H9 (cell line): ENCODE measurements at regions not wholly inside any gene's neighbourhood (a gene's known extent, or its start where the extent isn't known, plus 50 kb on each side); places are given as distances from the start of the nearest gene placed in this dataset.

Experiments
- DNase-seq: peaks from one replicate; pipeline ENCODE4 v3.0.0-alpha.2; 2017
- H2AFZ ChIP-seq: one replicate; pipeline ENCODE4 v1.6.1; 2013; ENCODE audit warnings: mild to moderate bottlenecking, low read length, control low read depth, moderate library complexity
- H2AK5ac ChIP-seq: 2 replicates; pipeline ENCODE4 v1.6.1; 2013; ENCODE audit warnings: low read length, control low read depth, mixed read lengths; ENCODE audit not compliant: insufficient read length
- H2BK120ac ChIP-seq: one replicate; pipeline ENCODE4 v1.6.1; 2013; ENCODE audit warnings: low read depth, mild to moderate bottlenecking, low read length, control low read depth, inconsistent platforms; ENCODE audit not compliant: poor library complexity, severe bottlenecking
- H2BK12ac ChIP-seq: 2 replicates; pipeline ENCODE4 v1.6.1; 2013; ENCODE audit warnings: low read length, control low read depth, mixed read lengths, low read depth; ENCODE audit not compliant: insufficient read length
- H2BK15ac ChIP-seq: 2 replicates; pipeline ENCODE4 v1.6.1; 2013; ENCODE audit warnings: low read depth, low read length, control low read depth
- H2BK20ac ChIP-seq: one replicate; pipeline ENCODE4 v1.6.1; 2013; ENCODE audit warnings: low read depth, mild to moderate bottlenecking, low read length, control low read depth, inconsistent platforms; ENCODE audit not compliant: poor library complexity, severe bottlenecking
- H2BK5ac ChIP-seq: 2 replicates; pipeline ENCODE4 v1.6.1; 2013; ENCODE audit warnings: low read length, control low read depth, mixed read lengths; ENCODE audit not compliant: insufficient read length
- H3K14ac ChIP-seq: 2 replicates; pipeline ENCODE4 v1.6.1; 2013; ENCODE audit warnings: low read length, control low read depth; ENCODE audit not compliant: insufficient read depth
- H3K18ac ChIP-seq: 2 replicates; pipeline ENCODE4 v1.6.1; 2013; ENCODE audit warnings: low read depth, mild to moderate bottlenecking, mixed read lengths, low read length, control low read depth; ENCODE audit not compliant: insufficient read length
- H3K23ac ChIP-seq: 2 replicates; pipeline ENCODE4 v1.6.1; 2013; ENCODE audit warnings: low read length, control low read depth, mixed read lengths, low read depth; ENCODE audit not compliant: insufficient read length
- H3K23me2 ChIP-seq: 2 replicates; pipeline ENCODE4 v1.6.1; 2013; ENCODE audit warnings: low read depth, mild to moderate bottlenecking, mixed read lengths, low read length, control low read depth; ENCODE audit not compliant: insufficient read length, poor library complexity, severe bottlenecking
- H3K27ac ChIP-seq: 2 replicates; pipeline ENCODE4 v1.5.1; 2013; ENCODE audit warnings: low read length, control low read depth, mixed read lengths, low read depth; ENCODE audit not compliant: insufficient read length
- H3K27me3 ChIP-seq: 2 replicates; pipeline ENCODE4 v1.6.1; 2013; ENCODE audit warnings: low read length, control low read depth, inconsistent platforms; ENCODE audit not compliant: insufficient read depth
- H3K4ac ChIP-seq: 2 replicates; pipeline ENCODE4 v1.6.1; 2013; ENCODE audit warnings: low read depth, mild to moderate bottlenecking, control low read depth, inconsistent platforms, low read length, moderate library complexity
- H3K4me1 ChIP-seq: 2 replicates; pipeline ENCODE4 v1.6.1; 2013; ENCODE audit warnings: low read length, control low read depth, inconsistent platforms; ENCODE audit not compliant: insufficient read depth
- H3K4me2 ChIP-seq: 2 replicates; pipeline ENCODE4 v1.6.1; 2013; ENCODE audit warnings: low read length, control low read depth, mixed read lengths; ENCODE audit not compliant: insufficient read length, insufficient read depth
- H3K56ac ChIP-seq: 2 replicates; pipeline ENCODE4 v1.6.1; 2013; ENCODE audit warnings: low read depth, mild to moderate bottlenecking, mixed read lengths, low read length, control low read depth; ENCODE audit not compliant: insufficient read length
- H3K79me1 ChIP-seq: 2 replicates; pipeline ENCODE4 v1.6.1; 2013; ENCODE audit warnings: low read depth, mild to moderate bottlenecking, moderate library complexity, low read length, control low read depth, inconsistent platforms; ENCODE audit not compliant: insufficient read depth, poor library complexity, severe bottlenecking
- H3K79me2 ChIP-seq: 2 replicates; pipeline ENCODE4 v1.6.1; 2013; ENCODE audit warnings: low read length, control low read depth, inconsistent platforms; ENCODE audit not compliant: insufficient read depth
- H3K9ac ChIP-seq: 2 replicates; pipeline ENCODE4 v1.6.1; 2013; ENCODE audit warnings: low read length, control low read depth, mixed read lengths; ENCODE audit not compliant: insufficient read length; ENCODE audit errors: extremely low read depth
- H3K9me3 ChIP-seq: one replicate; pipeline ENCODE4 v1.6.1; 2013; ENCODE audit warnings: low read depth, low read length, inconsistent platforms; ENCODE audit not compliant: control insufficient read depth
- H3T11ph ChIP-seq: one replicate; pipeline ENCODE4 v1.6.1; 2013; ENCODE audit warnings: mild to moderate bottlenecking, low read length, control low read depth, inconsistent platforms
- H4K20me1 ChIP-seq: one replicate; pipeline ENCODE4 v1.6.1; 2013; ENCODE audit not compliant: control insufficient read depth, insufficient read length, insufficient read depth
- H4K5ac ChIP-seq: 2 replicates; pipeline ENCODE4 v1.6.1; 2013; ENCODE audit warnings: low read depth, mild to moderate bottlenecking, mixed read lengths, low read length, control low read depth; ENCODE audit not compliant: insufficient read length
- H4K8ac ChIP-seq: replicated peaks from 2 replicates; pipeline ENCODE4 v1.6.1; 2013; ENCODE audit warnings: low read length, control low read depth, mixed read lengths, low read depth; ENCODE audit not compliant: insufficient read length
- H4K91ac ChIP-seq: 2 replicates; pipeline ENCODE4 v1.6.1; 2013; ENCODE audit warnings: low read depth, mild to moderate bottlenecking, moderate library complexity, mixed read lengths, low read length, control low read depth; ENCODE audit not compliant: insufficient read length
- H3K27ac Mint-ChIP-seq, 3 experiments: 2 replicates in 2 of 3; 3 replicates in 1 of 3; pipeline ENCODE4 v1.8.0; 2020 to 2021; ENCODE audit warnings: mixed read lengths in 3 of 3, mild to moderate bottlenecking in 1 of 3, moderate library complexity in 1 of 3
- H3K27me3 Mint-ChIP-seq: 2 replicates; pipeline ENCODE4 v1.8.0; 2021; ENCODE audit warnings: low read depth, mild to moderate bottlenecking, moderate library complexity, mixed read lengths
- H3K36me3 Mint-ChIP-seq, 3 experiments: 2 replicates in 2 of 3; 3 replicates in 1 of 3; pipeline ENCODE4 v1.8.0; 2020 to 2021; ENCODE audit warnings: low read depth in 3 of 3, mixed read lengths in 3 of 3; ENCODE audit not compliant: insufficient read depth in 1 of 3
- H3K4me1 Mint-ChIP-seq, 2 experiments: 2 replicates each; pipeline ENCODE4 v1.8.0; 2020; ENCODE audit warnings: mixed read lengths in 2 of 2
- H3K4me3 Mint-ChIP-seq, 2 experiments: 2 replicates in 1 of 2; 3 replicates in 1 of 2; pipeline ENCODE4 v1.8.0; 2020 to 2021; ENCODE audit warnings: mild to moderate bottlenecking in 2 of 2, mixed read lengths in 2 of 2, moderate library complexity in 1 of 2
- H3K9me3 Mint-ChIP-seq, 2 experiments: 2 replicates in 1 of 2; 3 replicates in 1 of 2; pipeline ENCODE4 v1.8.0; 2020; ENCODE audit warnings: mild to moderate bottlenecking in 2 of 2, mixed read lengths in 2 of 2, moderate library complexity in 1 of 2
- WGBS: extraction: QIAGEN DNeasy Blood & Tissue Kit; methylation state at CpG from one replicate; pipeline ENCODE4 v1.1.7; 2013; ENCODE audit warnings: missing lambda C conversion rate, low lambda C conversion rate, mixed read lengths; ENCODE audit not compliant: insufficient read length; ENCODE audit errors: extremely low coverage; 5-methylcytosine and 5-hydroxymethylcytosine counted together
- TF ChIP-seq, protein P1 (sequence below): fragments of 200-600 bp; sonication (generic); conservative IDR thresholded peaks from 3 replicates; pipeline ENCODE4 v1.8.0; 2021; ENCODE audit warnings: antibody characterized with exemption, mild to moderate bottlenecking

DNA sequence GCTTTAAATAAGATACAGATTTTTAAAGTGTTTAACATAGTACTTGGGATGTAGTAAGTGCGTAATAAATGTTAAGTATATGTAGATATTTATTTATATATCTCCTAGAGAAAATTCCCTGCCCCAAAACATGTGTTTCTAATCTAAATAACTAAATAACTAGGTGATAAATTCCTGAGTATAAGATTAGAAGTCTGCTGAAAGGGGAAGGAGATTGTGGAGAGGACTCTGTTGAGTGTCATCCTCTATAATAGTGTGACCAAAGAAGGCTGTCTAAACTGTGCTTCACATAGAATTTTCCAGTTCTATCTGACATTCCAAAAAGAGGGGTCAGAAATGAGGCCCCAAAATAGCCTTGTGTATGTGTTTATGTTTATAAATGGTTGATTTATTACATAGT, 590.5 kb upstream of the ADAMTS5 start:
- no peaks in the 10 kb centered on the region for H3K23me2 ChIP-seq
- H2AFZ ChIP-seq: no peak overlapping the region
- H3K9me3 ChIP-seq: no peaks in the 10 kb centered on the region
- no peak overlapping the region for H3K27ac ChIP-seq
- Mint-ChIP-seq H3K4me1 (peaks cover 5 to 6% of the 10 kb centered on the region in 2 experiments), H3K36me3 (peaks cover 6 to 19% (median 18%) of the 10 kb centered on the region in 3 experiments), H3K27ac (no peak overlapping the region), H3K9me3 (peaks cover 17% of the 10 kb centered on the region in 2 experiments), H3K27me3 (no peaks in the 10 kb centered on the region), H3K4me3 (no peak overlapping the region)
- no CpG with 5 or more reads among the region's 1 CpG for WGBS
- H2BK15ac ChIP-seq: no peak overlapping the region
- H3T11ph ChIP-seq: no peak overlapping the region
- H3K79me2 ChIP-seq: no peaks in the 10 kb centered on the region
- no peak overlapping the region for H3K56ac ChIP-seq
- no peaks in the 10 kb centered on the region for H3K27me3 ChIP-seq
- H2AK5ac ChIP-seq: no peak overlapping the region
- H3K4me2 ChIP-seq: no peak overlapping the region
- DNase-seq: no peak
- TF ChIP-seq, protein P1, sequence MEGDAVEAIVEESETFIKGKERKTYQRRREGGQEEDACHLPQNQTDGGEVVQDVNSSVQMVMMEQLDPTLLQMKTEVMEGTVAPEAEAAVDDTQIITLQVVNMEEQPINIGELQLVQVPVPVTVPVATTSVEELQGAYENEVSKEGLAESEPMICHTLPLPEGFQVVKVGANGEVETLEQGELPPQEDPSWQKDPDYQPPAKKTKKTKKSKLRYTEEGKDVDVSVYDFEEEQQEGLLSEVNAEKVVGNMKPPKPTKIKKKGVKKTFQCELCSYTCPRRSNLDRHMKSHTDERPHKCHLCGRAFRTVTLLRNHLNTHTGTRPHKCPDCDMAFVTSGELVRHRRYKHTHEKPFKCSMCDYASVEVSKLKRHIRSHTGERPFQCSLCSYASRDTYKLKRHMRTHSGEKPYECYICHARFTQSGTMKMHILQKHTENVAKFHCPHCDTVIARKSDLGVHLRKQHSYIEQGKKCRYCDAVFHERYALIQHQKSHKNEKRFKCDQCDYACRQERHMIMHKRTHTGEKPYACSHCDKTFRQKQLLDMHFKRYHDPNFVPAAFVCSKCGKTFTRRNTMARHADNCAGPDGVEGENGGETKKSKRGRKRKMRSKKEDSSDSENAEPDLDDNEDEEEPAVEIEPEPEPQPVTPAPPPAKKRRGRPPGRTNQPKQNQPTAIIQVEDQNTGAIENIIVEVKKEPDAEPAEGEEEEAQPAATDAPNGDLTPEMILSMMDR: no peak
- H2BK20ac ChIP-seq: no peak overlapping the region
- H3K14ac ChIP-seq: no peak overlapping the region
- no peak overlapping the region for H2BK12ac ChIP-seq
- no peak overlapping the region for H4K8ac ChIP-seq
- no peak overlapping the region for H3K23ac ChIP-seq
- no peak overlapping the region for H4K91ac ChIP-seq
- H4K20me1 ChIP-seq: no peaks in the 10 kb centered on the region
- no peak overlapping the region for H3K18ac ChIP-seq
- no peak overlapping the region for H4K5ac ChIP-seq
- H2BK120ac ChIP-seq: no peak overlapping the region
- no peak overlapping the region for H3K4ac ChIP-seq
- no peak overlapping the region for H2BK5ac ChIP-seq
- H3K9ac ChIP-seq: no peak overlapping the region
- H3K4me1 ChIP-seq: peaks cover 2% of the 10 kb centered on the region; the same call in 1 of the 2 replicates
- H3K79me1 ChIP-seq: no peaks in the 10 kb centered on the region
